Activated naive CD8-positive, alpha-beta T cell treated with anti-CD3 and anti-CD28 coated beads for 36 hours (primary cell): ENCODE measurements at regions not wholly inside any gene's neighbourhood (a gene's known extent, or its start where the extent isn't known, plus 50 kb on each side); places are given as distances from the start of the nearest gene placed in this dataset.
A peak's percentile ranks its signal among the peaks of the same experiment; 100 is the strongest.

Source experiments
- DNase-seq: peaks from one replicate; pipeline ENCODE4 v3.0.0; 2021
- H3K27ac Mint-ChIP-seq: one replicate; pipeline ENCODE4 v1.8.0; 2022; ENCODE audit warnings: mild to moderate bottlenecking, moderate library complexity, mixed read lengths
- H3K27me3 Mint-ChIP-seq: one replicate; pipeline ENCODE4 v1.8.0; 2022; ENCODE audit warnings: mild to moderate bottlenecking, mixed read lengths
- H3K36me3 Mint-ChIP-seq: one replicate; pipeline ENCODE4 v1.8.0; 2021; ENCODE audit warnings: mild to moderate bottlenecking, mixed read lengths
- H3K4me1 Mint-ChIP-seq: one replicate; pipeline ENCODE4 v1.8.0; 2021; ENCODE audit warnings: mixed read lengths
- H3K4me3 Mint-ChIP-seq: one replicate; pipeline ENCODE4 v1.8.0; 2022; ENCODE audit warnings: mild to moderate bottlenecking, moderate library complexity, mixed read lengths
- H3K9me3 Mint-ChIP-seq: one replicate; pipeline ENCODE4 v1.8.0; 2022; ENCODE audit warnings: mixed read lengths

DNA sequence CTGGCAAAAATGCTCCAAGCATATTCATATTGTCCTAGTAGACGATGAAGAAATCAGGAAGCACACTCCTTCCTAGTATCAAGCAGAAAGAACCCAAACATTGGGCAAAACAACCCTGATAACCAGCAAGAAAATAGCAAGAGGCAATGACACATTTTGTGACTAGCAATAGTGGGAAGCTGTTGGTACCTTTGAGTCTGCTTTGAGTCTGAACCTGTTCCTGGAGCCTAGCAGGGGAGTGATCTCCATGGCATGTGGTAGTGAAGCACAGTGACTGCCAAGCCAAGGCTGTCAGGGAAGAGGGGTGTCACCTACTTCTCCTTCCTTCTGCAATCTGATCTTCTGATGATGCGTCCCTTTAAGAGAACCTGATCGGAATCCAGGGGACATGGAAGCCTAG lies 533.9 kb downstream of the VRK1 start:
- DNase-seq, result no peak
- Mint-ChIP-seq H3K9me3 (no peaks in the 10 kb centered on the region), H3K4me1 (peaks cover 20% of the 10 kb centered on the region), H3K27ac (no peak overlapping the region), H3K36me3 (no peaks in the 10 kb centered on the region), H3K27me3 (no peaks in the 10 kb centered on the region), H3K4me3 (no peak overlapping the region)

DNA sequence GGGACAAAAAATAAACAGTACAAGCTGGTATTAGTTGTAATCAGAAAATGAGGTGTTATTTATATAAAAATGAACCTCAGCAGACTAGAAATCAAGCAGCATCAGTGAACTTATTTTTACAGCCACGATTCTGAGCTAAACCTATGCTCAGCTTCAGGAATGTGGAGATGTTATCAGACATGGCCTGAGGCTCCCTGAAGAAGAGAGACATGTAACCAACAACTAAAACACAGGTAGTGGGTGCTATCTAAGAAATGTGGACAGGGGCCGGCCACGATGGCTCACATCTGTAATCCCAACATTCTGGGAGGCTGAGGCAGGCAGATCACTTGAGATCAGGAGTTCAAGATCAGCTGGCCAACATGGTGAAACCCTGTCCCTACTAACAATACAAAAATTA lies 534.3 kb downstream of the VRK1 start:
- no peak for DNase-seq
- H3K4me3 Mint-ChIP-seq, result no peak overlapping the region
- H3K4me1 Mint-ChIP-seq, result peaks cover 25% of the 10 kb centered on the region
- no peaks in the 10 kb centered on the region for H3K27me3 Mint-ChIP-seq
- no peaks in the 10 kb centered on the region for H3K36me3 Mint-ChIP-seq
- H3K27ac Mint-ChIP-seq, result peak overlapping the region; percentile 14
- H3K9me3 Mint-ChIP-seq, result no peaks in the 10 kb centered on the region

DNA sequence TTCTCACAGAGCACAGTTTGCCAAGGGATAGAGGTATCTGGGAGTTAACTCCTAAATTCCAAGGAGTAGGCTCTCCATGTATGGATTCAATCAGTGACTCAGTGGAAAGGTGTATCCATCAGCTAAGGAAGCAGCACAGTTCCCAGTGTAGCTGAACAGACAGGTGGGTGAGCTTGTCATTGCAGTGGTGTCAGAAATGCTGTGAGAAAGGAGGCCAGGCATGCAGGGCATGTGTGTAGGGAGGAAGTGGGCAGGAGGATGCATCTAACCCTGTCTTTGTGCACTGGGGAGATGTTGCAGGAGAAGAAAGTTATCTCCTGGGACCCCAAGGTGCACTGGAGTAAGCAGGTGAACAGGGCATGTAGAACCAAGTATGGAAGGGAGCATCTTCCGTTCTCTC lies 539.0 kb downstream of the VRK1 start:
- H3K4me1 Mint-ChIP-seq, result peaks cover 25% of the 10 kb centered on the region
- H3K9me3 Mint-ChIP-seq, result peaks cover 13% of the 10 kb centered on the region
- H3K27ac Mint-ChIP-seq, result no peak overlapping the region
- H3K4me3 Mint-ChIP-seq, result no peak overlapping the region
- DNase-seq, result no peak
- H3K27me3 Mint-ChIP-seq, result no peaks in the 10 kb centered on the region
- H3K36me3 Mint-ChIP-seq, result no peaks in the 10 kb centered on the region

DNA sequence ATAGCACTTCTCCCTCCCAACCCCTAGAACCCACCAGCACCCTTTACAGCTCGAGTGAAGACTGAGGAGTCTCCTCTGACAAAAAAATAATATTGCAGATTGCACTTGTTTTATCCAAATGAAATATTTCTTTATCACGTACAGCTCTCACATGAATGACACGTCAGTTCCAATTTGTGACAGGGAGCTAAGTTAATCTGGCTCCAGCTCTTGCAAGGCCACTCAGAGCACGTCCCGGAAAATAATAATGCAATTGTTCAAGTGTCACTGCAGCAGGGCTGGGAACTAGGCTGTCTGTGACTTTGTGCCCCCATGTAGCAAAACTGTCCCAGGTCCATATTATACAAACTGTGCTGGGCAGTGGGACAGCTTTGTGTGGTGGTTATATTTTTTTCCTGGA lies 539.6 kb downstream of the VRK1 start:
- Mint-ChIP-seq H3K4me3 (no peak overlapping the region), H3K9me3 (peaks cover 18% of the 10 kb centered on the region), H3K27ac (no peak overlapping the region), H3K4me1 (peaks cover 19% of the 10 kb centered on the region), H3K36me3 (no peaks in the 10 kb centered on the region), H3K27me3 (no peaks in the 10 kb centered on the region)
- DNase-seq, result no peak

DNA sequence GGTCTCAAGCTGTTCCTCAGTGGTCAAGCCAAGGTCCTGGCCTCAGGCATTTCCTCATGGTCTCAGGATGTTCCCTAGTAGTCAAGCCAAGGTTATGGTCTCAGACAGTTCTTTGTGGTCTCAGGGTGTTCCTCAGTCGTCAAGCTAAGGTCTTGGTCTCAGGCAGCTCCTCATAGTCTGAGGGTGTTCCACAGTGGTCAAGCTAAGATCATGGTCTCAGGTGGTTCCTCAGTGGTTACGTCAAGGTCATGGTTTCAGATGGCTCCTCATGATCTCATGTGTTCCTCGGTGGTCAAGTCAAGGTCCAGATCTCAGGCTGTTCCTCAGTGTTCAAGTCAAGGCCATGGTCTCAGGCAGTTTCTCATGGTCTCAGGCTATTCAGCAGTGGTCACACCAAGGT lies 540.1 kb downstream of the VRK1 start:
- Mint-ChIP-seq H3K9me3 (peaks cover 18% of the 10 kb centered on the region), H3K4me3 (no peak overlapping the region), H3K4me1 (peaks cover 16% of the 10 kb centered on the region), H3K27ac (no peak overlapping the region), H3K27me3 (no peaks in the 10 kb centered on the region), H3K36me3 (no peaks in the 10 kb centered on the region)
- no peak for DNase-seq

DNA sequence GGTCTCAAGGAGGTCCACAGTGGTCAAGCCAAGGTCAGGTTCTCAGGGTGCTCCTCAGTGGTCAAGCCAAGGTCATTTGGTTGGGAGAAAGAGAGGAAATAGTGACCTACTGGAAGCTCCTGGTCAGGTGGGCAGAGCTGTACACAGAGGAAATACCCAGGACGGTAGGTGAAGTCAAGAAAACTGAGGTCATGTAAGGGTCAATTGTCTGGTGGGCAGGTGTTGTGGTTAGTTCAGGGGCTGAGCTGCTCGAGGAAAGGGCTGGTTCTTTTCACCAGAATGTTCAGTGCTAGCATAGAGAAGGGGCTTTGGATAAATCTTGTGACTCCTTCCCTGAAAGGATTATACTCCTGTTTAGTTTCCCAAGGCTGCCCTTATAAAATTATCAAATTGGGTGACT lies 540.5 kb downstream of the VRK1 start:
- H3K27me3 Mint-ChIP-seq, result no peaks in the 10 kb centered on the region
- H3K9me3 Mint-ChIP-seq, result peaks cover 18% of the 10 kb centered on the region
- DNase-seq, result no peak
- peaks cover 12% of the 10 kb centered on the region for H3K4me1 Mint-ChIP-seq
- no peaks in the 10 kb centered on the region for H3K36me3 Mint-ChIP-seq
- no peak overlapping the region for H3K27ac Mint-ChIP-seq
- no peak overlapping the region for H3K4me3 Mint-ChIP-seq

DNA sequence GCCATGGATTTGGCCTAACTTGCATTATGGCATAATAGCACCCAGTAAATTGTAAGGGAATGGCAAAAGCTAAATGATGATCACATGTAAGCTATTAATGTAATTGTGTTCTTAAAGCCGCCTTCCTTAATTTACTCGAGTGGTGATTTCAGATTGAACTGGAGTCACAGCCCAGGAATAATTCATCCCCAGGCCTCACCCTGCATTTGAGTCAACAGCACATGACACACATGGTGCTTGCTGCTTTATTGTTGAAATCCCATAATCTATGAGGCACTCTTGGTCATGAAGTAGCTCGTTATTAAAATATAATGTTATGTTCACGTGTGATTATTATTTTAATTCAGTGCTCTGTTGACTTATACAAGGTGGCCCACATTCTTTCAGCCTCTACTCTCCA lies 547.5 kb downstream of the VRK1 start:
- Mint-ChIP-seq H3K36me3 (no peaks in the 10 kb centered on the region), H3K4me1 (no peaks in the 10 kb centered on the region), H3K27ac (no peak overlapping the region), H3K9me3 (peaks cover 13% of the 10 kb centered on the region), H3K27me3 (no peaks in the 10 kb centered on the region), H3K4me3 (no peak overlapping the region)
- no peak for DNase-seq

DNA sequence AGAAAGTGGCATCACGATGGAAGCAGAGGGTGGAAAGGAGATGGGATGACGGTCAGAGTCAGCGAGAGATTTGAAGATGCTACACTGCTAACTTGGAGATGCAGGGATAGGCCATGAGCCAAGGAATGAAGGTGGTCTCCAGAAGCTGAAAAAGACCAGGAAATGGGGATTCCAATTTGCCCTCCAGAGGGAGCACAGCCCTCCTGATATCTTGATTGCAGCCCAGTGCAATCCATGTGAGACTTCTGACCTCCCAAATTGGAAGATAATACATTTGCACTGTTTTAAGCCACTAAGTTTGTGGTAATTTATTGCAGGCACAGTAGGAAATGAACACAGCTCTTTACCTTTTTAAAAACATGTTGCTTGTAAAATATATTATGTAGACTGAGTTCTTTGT lies 549.5 kb downstream of the VRK1 start:
- DNase-seq, result no peak
- Mint-ChIP-seq H3K9me3 (peaks cover 1% of the 10 kb centered on the region), H3K4me1 (peaks cover 2% of the 10 kb centered on the region), H3K27me3 (no peaks in the 10 kb centered on the region), H3K27ac (no peak overlapping the region), H3K4me3 (no peak overlapping the region), H3K36me3 (no peaks in the 10 kb centered on the region)

DNA sequence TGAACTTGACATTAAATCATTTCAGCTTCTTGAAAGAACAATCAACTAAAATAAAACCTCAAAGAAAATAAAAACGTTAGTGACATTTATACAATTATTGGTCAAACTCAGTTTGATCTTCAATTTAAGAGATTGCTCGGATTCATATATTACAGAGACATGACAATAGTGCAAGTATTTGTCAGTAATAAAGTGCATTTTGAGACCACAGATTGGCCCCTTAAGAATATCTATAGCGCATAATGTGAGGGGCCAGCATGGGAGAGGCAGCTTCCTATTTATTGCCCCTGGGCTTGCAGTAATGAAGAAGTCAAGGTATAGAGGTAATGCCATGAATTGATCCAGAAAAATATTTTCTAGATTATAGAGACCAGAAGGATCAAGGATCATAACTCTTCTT lies 552.3 kb downstream of the VRK1 start:
- no peak overlapping the region for H3K27ac Mint-ChIP-seq
- DNase-seq, result no peak
- no peak overlapping the region for H3K4me3 Mint-ChIP-seq
- no peaks in the 10 kb centered on the region for H3K9me3 Mint-ChIP-seq
- no peaks in the 10 kb centered on the region for H3K27me3 Mint-ChIP-seq
- H3K4me1 Mint-ChIP-seq, result peaks cover 2% of the 10 kb centered on the region
- H3K36me3 Mint-ChIP-seq, result no peaks in the 10 kb centered on the region

DNA sequence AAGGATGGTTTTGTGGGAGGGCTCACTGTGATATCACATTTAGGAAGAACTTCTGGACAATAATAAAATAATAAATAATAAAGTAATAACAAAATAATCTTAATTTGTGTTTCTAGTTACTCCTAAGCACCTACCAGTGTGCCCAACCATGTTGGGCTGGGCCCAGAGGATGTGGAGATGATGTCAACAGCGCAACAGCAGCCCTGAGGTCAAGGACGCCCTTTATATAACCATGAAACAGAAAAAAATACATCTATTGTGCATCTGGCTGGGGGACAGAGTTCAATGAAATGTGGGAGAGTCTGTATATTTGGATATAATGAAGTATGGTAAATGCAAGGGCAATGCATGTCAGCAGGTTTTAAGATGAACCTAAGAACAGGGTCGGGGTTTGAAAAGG lies 552.8 kb downstream of the VRK1 start:
- Mint-ChIP-seq H3K27ac (no peak overlapping the region), H3K36me3 (no peaks in the 10 kb centered on the region), H3K4me1 (peaks cover 2% of the 10 kb centered on the region), H3K9me3 (no peaks in the 10 kb centered on the region), H3K4me3 (no peak overlapping the region), H3K27me3 (no peaks in the 10 kb centered on the region)
- no peak for DNase-seq

DNA sequence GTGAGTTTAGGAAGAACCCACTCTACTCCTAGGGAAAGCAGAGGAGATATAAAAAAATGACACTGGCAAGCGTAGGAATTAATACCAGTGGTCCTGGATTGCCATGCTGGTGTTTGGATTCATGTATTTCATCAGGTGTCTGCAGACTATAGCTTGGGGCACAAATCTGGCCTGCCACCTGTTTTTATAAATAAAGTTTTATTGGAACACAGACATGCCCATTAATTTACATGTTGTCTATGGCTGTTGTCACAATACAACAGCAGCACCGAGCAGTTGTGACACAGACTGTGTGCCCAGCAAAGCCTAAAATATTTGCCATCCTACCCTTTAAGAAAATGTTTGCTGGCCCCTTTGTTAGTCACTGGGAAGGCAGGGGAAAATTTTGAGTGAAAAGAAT lies 553.2 kb downstream of the VRK1 start:
- Mint-ChIP-seq H3K36me3 (no peaks in the 10 kb centered on the region), H3K27ac (no peak overlapping the region), H3K9me3 (no peaks in the 10 kb centered on the region), H3K4me1 (peaks cover 2% of the 10 kb centered on the region), H3K4me3 (no peak overlapping the region), H3K27me3 (no peaks in the 10 kb centered on the region)
- DNase-seq, result no peak

DNA sequence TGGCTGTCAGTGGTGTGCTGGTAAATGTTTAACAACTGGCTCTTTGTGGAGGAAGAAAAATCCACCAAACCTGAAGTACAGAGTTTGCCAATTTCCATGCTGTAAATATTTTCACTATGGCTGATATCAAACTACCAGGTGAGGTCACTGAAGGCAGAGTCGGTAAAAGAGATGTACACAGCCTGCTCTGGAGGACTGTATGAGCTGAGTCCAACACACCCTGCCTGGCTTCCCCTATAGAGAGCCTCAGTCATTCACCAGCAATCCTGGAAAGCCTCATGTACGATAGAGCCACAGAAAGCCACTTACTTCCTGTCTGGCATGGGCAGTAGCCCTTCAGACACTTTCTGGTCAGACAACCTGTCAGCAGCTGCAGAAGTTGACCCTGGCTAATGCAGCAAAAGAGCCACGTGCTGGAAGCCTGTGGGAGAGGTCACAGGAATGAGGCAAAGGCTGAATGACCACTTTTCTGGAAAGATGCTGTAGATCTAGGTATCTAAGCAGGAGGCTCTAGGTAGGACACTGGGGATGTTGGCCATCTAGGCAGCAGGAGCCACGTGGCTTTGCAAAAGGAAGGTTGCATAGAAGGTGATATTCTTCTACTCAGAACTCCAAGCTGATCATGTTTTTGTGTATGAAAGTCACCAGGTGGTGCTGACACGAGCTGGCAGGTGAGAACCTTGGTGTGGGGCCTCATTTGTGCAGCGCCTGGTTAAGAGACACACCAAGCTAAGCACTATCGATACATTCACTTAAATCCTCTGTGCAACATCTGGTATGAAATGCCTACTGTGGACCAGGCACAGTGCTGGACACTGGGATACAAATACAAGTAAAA lies 553.9 kb downstream of the VRK1 start:
- Mint-ChIP-seq H3K27ac (no peak overlapping the region), H3K36me3 (no peaks in the 10 kb centered on the region), H3K27me3 (no peaks in the 10 kb centered on the region), H3K9me3 (no peaks in the 10 kb centered on the region), H3K4me3 (no peak overlapping the region), H3K4me1 (peaks cover 2% of the 10 kb centered on the region)
- no peak for DNase-seq

DNA sequence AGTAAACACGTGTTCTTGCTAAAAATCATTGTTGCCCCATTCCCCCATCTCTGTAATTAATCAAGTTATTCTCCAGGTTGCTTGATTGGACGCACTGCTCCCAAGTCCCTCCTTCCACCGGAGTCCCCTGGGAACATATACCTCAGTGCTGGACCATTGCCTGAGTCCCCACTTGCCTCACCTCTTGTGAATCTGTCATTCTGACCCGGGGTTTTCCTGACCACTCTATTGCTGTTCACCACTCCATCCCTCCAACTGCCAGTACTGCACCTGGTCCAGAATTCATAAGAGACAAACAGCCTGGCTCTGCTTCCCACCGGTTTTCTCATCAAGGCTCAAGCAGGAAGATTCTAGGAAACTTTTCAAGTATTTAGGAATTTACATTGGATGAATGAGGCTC lies 555.9 kb downstream of the VRK1 start:
- no peak overlapping the region for H3K4me3 Mint-ChIP-seq
- no peak for DNase-seq
- H3K27me3 Mint-ChIP-seq, result no peaks in the 10 kb centered on the region
- H3K27ac Mint-ChIP-seq, result no peak overlapping the region
- H3K4me1 Mint-ChIP-seq, result peaks cover 2% of the 10 kb centered on the region
- H3K36me3 Mint-ChIP-seq, result no peaks in the 10 kb centered on the region
- no peaks in the 10 kb centered on the region for H3K9me3 Mint-ChIP-seq

DNA sequence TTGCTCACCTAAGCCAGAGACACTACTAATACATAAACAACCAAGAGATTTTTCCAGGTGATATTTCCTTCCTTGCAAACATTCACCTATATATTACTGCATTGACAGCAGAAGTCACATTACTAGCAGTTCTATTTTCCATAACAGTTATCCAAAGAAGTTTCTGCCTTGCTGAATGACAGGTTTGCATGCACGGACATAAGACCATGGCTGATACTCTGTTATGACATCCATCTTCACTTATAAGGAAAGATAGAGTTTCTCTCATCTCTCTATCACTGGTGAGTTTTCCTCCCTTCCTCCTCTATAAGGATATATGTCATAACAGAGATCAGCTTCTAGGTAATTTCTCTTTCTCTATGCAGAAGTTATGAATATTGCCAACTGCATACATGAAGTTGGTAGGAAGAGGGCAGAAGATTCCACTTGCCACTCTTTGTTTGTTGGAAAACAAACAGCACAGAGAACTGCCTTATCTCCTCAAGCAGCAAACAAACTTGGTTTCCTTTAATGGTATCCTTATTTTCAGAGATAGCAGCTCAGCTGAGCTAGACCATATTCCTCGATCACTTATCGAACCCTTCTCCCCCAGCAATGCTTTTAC lies 557.0 kb downstream of the VRK1 start:
- Mint-ChIP-seq H3K27me3 (no peaks in the 10 kb centered on the region), H3K27ac (no peak overlapping the region), H3K9me3 (no peaks in the 10 kb centered on the region), H3K36me3 (no peaks in the 10 kb centered on the region), H3K4me1 (peaks cover 2% of the 10 kb centered on the region), H3K4me3 (no peak overlapping the region)
- no peak for DNase-seq

DNA sequence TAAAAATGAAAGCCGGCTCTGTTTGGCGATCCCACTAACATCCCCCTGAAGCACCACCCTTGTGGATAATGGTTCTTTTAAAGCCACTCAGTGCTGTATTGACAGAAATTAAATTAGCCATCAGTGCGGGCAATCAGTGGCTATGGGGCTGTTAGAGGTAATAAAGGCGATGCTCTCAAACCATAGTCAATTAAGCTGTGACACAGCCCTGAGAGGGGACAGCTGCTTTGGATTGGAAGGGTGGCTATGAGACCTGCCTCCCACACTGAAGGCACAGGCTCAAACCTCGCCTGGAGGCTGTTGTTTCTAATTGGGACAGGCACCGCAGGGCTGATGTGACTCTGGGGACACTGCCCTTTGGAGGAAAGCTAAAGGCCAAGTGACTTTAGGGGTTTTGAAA lies 562.2 kb downstream of the VRK1 start:
- no peak for DNase-seq
- Mint-ChIP-seq H3K36me3 (no peaks in the 10 kb centered on the region), H3K4me1 (no peaks in the 10 kb centered on the region), H3K27ac (no peak overlapping the region), H3K4me3 (no peak overlapping the region), H3K9me3 (no peaks in the 10 kb centered on the region), H3K27me3 (no peaks in the 10 kb centered on the region)

DNA sequence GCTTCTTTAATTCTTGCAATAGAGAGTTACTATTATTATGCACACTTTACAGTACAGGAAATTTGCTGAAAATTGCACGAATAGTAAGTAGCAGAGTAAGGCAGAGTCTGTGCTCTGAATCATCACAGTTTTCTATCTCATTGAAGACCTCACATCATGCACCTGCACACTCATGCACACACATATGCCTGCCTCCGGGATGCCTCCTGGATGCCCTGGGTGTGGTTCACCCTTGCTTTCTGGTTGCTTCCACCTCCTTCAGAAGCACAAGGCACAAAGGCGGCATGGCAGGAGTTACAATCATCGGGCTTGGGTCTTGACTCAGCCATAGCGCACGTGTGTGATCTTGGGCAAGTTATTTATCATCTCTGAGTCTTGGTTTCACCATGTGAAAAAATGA lies 564.0 kb downstream of the VRK1 start:
- no peak for DNase-seq
- Mint-ChIP-seq H3K27me3 (no peaks in the 10 kb centered on the region), H3K4me3 (no peak overlapping the region), H3K36me3 (no peaks in the 10 kb centered on the region), H3K27ac (no peak overlapping the region), H3K9me3 (no peaks in the 10 kb centered on the region), H3K4me1 (no peaks in the 10 kb centered on the region)
